HG03064 (cell line): ENCODE measurements at regions not wholly inside any gene's neighbourhood (a gene's known extent, or its start where the extent isn't known, plus 50 kb on each side); places are given as distances from the start of the nearest gene placed in this dataset.
A peak's percentile ranks its signal among the peaks of the same experiment; 100 is the strongest.
"Not testable (repeated sequence)": the region's sequence is repeated elsewhere in the genome, so short reads cannot be mapped to it uniquely, and the experiment has no call there.

Source experiments
- ATAC-seq: cut with Tn5 transposase; IDR thresholded peaks from one replicate; pipeline ENCODE4 v1.9.1; 2021; ENCODE audit warnings: low read depth; ENCODE audit not compliant: unreplicated experiment

GRCh38 chr10:117458571-117458970, 83.3 kb upstream of the PDZD8 start:
- no peak for ATAC-seq

- ATAC-seq: no peak
Measured at GRCh38 chr10:117457932-117458331, 82.7 kb upstream of the PDZD8 start.

- no peak for ATAC-seq
Measured at GRCh38 chr10:117457071-117457810, 82.0 kb upstream of the PDZD8 start.

GRCh38 chr10:117455346-117455745, 80.1 kb upstream of the PDZD8 start:
- ATAC-seq: no peak

GRCh38 chr10:117454502-117454901, 79.3 kb upstream of the PDZD8 start:
- no peak for ATAC-seq

GRCh38 chr10:117453484-117453883, 78.2 kb upstream of the PDZD8 start:
- not testable (repeated sequence) for ATAC-seq

- ATAC-seq: no peak
Measured at GRCh38 chr10:117450940-117451339, 75.7 kb upstream of the PDZD8 start.

GRCh38 chr10:117449636-117450035, 74.4 kb upstream of the PDZD8 start:
- ATAC-seq: no peak

GRCh38 chr10:117448802-117449201, 73.6 kb upstream of the PDZD8 start:
- ATAC-seq: no peak

GRCh38 chr10:117445992-117446391, 70.8 kb upstream of the PDZD8 start:
- no peak for ATAC-seq

- ATAC-seq: no peak
Measured at GRCh38 chr10:117444497-117445040, 69.3 kb upstream of the PDZD8 start.

GRCh38 chr10:117443686-117444041, 68.4 kb upstream of the PDZD8 start:
- ATAC-seq: no peak

- peak; percentile 65 for ATAC-seq
Measured at GRCh38 chr10:117442944-117443685, 67.9 kb upstream of the PDZD8 start.

- no peak for ATAC-seq
Measured at GRCh38 chr10:117442521-117442920, 67.3 kb upstream of the PDZD8 start.

- no peak for ATAC-seq
Measured at GRCh38 chr10:117441812-117442443, 66.7 kb upstream of the PDZD8 start.

- ATAC-seq: no peak
Measured at GRCh38 chr10:117441361-117441760, 66.1 kb upstream of the PDZD8 start.

GRCh38 chr10:117439243-117439912, 64.1 kb upstream of the PDZD8 start:
- ATAC-seq: no peak

GRCh38 chr10:117432866-117433265, 57.6 kb upstream of the PDZD8 start:
- ATAC-seq: no peak

GRCh38 chr10:117431160-117431559, 55.9 kb upstream of the PDZD8 start:
- no peak for ATAC-seq

- ATAC-seq: not testable (repeated sequence)
Measured at GRCh38 chr10:117430535-117430934, 55.3 kb upstream of the PDZD8 start.
